Midbrain (tissue), 1 donor: ENCODE measurements at regions not wholly inside any gene's neighbourhood (a gene's known extent, or its start where the extent isn't known, plus 50 kb on each side); places are given as distances from the start of the nearest gene placed in this dataset.
"Not testable (repeated sequence)": the region's sequence is repeated elsewhere in the genome, so short reads cannot be mapped to it uniquely, and the experiment has no call there.

Experiments
- DNase-seq: peaks from one replicate; lab custom pipeline; 2025; lab: John Stamatoyannopoulos, UW

- no peak for DNase-seq
Measured at GRCh38 chr2:144011553-144011952, 508.4 kb downstream of the ZEB2 start.

GRCh38 chr2:144011098-144011497 lies 508.8 kb downstream of the ZEB2 start:
- no peak for DNase-seq

DNA sequence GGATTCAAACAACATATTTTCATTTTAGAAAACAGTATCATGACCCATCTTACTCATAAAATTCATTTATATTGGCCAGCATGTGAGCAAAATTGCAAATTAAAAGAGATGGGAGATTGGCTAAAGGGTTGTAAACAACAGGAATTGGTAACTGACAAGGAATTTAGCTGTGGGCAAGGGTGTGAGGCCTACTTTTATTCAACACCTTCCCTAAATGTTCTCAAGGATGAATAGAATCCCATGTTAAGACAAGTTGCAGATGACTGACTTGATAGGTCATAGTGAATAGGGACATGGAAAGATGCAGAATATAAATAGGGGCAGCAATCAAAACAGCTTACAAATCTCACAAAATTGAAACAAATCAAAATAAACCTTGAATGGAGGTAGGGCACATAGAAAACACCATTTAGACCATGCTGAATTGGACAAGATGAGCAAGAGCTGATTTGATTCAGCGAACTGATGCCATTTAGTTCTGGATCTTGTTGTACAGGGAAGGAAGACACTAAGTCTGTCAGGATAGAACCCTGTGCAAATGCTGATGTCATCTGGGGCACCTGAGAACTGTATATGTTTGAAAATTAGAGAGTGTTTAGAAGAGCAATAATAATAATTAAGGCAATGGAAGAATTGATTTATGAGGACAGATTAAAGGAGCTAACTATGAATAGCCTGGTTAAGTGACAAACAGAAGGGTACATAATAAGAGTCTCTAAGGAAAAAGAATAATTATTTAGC lies 509.7 kb downstream of the ZEB2 start:
- DNase-seq = no peak

- DNase-seq = no peak
Measured at GRCh38 chr2:144006139-144006538, 513.8 kb downstream of the ZEB2 start.

- no peak for DNase-seq
Measured at GRCh38 chr2:144004742-144005141, 515.2 kb downstream of the ZEB2 start.

GRCh38 chr2:144003460-144004075 lies 516.4 kb downstream of the ZEB2 start:
- no peak for DNase-seq

DNA sequence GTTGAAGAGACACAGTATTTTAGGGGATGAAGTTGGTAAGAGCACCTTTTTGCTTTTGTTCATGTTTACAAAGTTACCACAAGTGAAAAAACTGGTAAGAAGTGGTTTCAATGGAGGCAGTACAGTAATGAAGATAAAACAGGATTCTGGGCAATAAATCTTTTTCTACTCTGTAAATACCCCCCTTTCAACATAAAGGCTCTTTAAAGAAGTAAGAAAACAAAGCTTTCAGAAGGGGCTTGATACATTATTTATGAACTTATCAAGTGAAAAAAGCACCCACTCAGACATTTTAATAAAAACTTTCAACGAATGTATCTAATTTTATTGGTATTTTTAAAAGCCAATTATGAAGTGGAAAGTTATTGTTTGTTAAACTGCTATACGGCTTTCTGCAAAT lies 522.9 kb downstream of the ZEB2 start:
- DNase-seq = no peak

DNA sequence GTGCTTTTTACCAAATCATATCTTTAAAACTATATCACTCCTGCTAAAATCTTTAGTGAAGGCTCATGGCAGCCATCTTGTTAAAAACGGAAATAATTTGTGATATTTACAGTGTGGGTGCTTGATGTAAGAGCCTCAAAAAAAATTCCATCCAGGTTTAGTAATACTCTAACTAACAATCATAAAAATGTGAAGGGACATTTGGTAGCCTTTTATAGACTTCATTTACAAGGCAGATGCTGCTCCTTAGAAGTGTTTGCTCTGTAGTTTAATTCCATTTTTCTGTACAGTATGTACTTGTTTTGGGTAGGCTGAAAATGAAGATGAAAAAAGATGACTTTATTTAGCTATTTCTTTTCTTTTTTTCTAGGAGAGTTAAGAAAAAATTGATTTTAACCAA lies 525.0 kb downstream of the ZEB2 start:
- DNase-seq = no peak

DNA sequence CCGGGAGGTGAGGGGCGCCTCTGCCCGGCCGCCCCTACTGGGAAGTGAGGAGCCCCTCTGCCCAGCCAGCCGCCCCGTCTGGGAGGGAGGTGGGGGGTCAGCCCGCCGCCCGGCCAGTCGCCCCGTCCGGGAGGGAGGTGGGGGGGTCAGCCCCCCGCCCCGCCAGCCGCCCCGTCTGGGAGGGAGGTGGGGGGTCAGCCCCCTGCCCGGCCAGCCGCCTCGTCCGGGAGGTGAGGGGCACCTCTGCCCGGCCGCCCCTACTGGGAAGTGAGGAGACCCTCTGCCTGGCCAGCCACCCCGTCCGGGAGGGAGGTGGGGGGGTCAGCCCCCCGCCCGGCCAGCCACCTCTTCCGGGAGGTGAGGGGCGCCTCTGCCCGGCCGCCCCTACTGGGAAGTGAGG lies 528.3 kb downstream of the ZEB2 start:
- not testable (repeated sequence) for DNase-seq

GRCh38 chr2:143988082-143988481 lies 531.8 kb downstream of the ZEB2 start:
- no peak for DNase-seq

- DNase-seq = no peak
Measured at GRCh38 chr2:143981428-143981827, 538.5 kb downstream of the ZEB2 start.

DNA sequence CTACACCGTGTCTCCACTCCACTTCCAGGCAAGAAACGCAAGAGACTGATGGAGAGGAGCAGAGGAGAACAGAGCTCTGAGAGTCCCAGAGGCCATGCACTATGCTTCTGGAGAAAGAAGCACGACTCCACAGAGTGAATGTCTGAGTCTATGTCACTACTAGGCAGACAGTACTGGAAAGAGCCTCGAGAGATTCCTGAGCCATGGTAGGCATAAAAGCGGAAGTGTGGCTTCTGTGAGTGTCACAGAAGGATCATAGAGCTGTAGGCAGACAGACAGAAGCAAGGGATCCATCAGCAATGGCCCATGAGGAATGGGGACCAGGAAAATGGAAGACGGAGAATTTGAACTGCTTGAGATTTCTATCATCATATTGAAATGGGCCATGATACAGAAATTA lies 542.6 kb downstream of the ZEB2 start:
- no peak for DNase-seq

DNA sequence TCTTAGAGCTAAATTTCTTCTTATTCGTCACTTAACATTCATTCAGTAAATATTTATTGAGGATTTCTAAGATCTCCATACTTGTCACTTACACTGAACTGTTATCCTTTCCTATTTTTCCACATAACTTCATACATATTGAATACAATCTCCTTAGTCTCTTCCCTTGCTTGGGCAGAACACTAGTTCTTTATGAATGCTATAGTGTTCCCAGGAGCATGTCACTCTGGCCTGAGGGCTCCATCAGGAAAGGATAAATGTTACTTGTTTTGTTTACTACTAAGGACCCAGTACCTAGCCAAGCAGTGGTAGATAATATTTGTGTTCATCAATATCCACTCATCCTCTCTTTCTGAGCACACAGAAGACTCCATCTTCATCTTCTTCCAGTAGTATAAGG lies 544.7 kb downstream of the ZEB2 start:
- DNase-seq = no peak

DNA sequence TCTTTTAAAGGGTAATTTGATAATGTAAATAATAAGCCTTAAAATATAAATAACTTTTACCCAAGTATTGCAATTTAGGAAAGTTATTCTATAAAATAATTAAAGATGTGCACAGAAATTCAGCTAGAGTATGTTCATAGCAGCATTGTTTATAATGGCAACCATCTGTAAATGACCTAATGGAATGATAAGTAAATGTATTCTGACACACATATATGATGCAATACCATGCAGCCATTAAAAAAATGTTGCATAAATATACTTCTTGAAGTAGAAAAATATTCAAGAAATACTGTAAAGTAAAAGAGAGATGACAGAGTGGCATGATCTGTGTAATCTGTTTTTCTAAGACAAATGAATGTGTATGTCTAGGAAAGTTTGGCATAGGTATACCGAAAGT lies 545.7 kb downstream of the ZEB2 start:
- DNase-seq = no peak

DNA sequence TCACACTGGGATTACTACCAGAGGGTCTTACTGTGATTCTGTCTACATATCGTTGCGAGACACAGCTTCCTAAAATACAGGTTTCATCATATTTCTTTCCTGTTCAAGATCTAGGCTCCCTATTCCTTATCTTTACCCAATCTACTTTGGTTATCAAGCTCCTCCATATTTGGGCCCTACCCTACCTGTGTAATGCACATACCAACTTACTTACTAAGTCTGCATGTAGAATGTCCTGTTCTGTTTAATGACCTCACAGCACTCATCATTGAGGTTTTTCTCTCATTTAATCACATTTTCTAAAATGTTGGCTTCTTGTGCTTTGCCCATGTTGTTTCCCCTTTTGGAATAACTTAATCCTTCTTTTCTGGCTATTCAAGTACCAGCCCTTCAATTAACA lies 551.1 kb downstream of the ZEB2 start:
- no peak for DNase-seq

DNA sequence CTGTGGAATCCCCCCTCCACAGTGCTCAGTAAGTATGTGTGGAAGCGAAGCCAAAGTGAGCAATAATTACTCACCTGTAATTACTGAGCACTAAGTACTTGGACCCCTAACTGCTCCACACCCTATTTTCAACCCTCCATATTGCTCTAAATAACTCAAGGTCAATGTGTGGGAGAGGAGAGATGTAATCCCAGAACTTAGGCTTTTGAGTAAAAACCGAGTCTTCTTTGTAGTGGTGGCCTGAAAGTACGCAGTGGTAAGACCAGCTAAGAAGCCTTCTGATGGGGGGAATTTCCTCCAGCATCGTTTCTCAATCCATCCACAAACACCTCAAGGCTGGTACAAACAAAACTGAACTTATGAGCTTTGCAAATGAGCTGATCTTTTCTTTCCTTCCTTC lies 551.6 kb downstream of the ZEB2 start:
- DNase-seq = no peak

GRCh38 chr2:143965493-143966164 lies 554.3 kb downstream of the ZEB2 start:
- no peak for DNase-seq

DNA sequence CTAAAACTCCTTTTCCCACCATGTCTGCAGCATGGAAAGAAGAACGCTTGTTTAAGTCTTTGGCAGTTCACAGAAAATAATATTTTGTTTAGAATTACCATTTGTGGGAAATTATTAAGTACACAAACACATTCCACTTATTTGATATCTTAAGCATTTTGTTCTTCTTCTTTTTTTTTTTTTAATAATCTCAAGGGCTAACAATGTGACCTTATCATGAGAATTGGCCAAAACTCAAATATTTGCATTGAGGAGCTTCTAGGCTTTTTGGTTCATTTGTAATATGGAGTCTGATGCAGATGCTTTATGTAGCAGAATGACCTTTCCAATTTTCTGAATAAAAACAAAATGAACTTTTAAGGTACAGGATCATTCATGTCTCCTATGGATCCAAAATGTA lies 555.0 kb downstream of the ZEB2 start:
- no peak for DNase-seq

- DNase-seq = no peak
Measured at GRCh38 chr2:143960177-143960576, 559.7 kb downstream of the ZEB2 start.

DNA sequence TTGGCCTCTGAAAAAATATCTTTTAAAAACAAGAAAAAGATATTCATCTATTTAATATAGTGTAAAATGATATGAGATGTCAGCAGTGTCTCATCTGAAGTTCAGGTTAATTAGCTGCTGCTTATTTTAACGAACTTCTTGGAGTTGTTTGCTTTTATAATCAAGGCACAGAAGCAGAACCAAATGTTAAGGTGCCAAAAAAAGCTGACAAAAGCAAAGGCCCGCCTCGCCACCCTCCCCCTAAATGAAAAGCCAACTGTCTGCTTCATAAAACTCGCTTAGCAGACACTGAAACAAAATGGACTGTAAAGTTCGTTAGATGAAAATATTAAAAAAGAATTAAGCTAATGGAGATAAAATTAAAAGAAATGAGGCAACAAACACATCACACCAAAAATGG lies 562.6 kb downstream of the ZEB2 start:
- DNase-seq = no peak

- no peak for DNase-seq
Measured at GRCh38 chr2:143955401-143956065, 564.4 kb downstream of the ZEB2 start.

GRCh38 chr2:143954844-143955243 lies 565.1 kb downstream of the ZEB2 start:
- DNase-seq = no peak

DNA sequence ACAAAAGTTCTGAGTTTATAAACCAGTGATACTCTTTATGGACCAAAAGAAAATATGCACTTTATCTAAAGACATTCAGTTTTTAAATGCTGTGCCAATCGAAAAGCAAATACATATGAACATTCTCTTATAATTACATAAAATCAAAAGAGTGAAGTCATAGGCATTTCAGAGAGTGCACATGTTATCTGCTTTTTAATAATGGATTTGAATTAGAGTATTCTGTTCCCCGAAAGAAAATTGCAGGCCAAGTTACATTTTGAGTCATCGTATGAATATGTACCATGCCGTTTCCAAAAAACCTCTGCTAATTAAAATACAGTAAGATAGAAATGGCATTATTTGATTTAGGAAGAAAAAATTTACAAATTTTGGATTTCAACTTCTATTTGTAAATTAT lies 565.7 kb downstream of the ZEB2 start:
- no peak for DNase-seq
